HG03565 (cell line): ENCODE measurements at regions not wholly inside any gene's neighbourhood (a gene's known extent, or its start where the extent isn't known, plus 50 kb on each side); places are given as distances from the start of the nearest gene placed in this dataset.

Experiments
- ATAC-seq: cut with Tn5 transposase; IDR thresholded peaks from one replicate; pipeline ENCODE4 v1.9.1; 2021; ENCODE audit warnings: mild to moderate bottlenecking, moderate library complexity; ENCODE audit not compliant: unreplicated experiment

GRCh38 chr4:147347217-147347616 is 133.7 kb upstream of the EDNRA start:
- ATAC-seq, result no peak

- ATAC-seq, result no peak
These were observed 131.7 kb upstream of the EDNRA start for GRCh38 chr4:147349193-147349592.

GRCh38 chr4:147351083-147351787 is 129.7 kb upstream of the EDNRA start:
- ATAC-seq, result no peak

- ATAC-seq, result no peak
These were observed 126.7 kb upstream of the EDNRA start for GRCh38 chr4:147354237-147354636.

- ATAC-seq, result no peak
These were observed 125.8 kb upstream of the EDNRA start for GRCh38 chr4:147355032-147355656.

- no peak for ATAC-seq
These were observed 125.0 kb upstream of the EDNRA start for GRCh38 chr4:147355847-147356246.

- no peak for ATAC-seq
These were observed 120.6 kb upstream of the EDNRA start for GRCh38 chr4:147360301-147360700.

GRCh38 chr4:147361726-147362125 is 119.2 kb upstream of the EDNRA start:
- no peak for ATAC-seq

- ATAC-seq, result no peak
These were observed 118.0 kb upstream of the EDNRA start for GRCh38 chr4:147362938-147363337.

GRCh38 chr4:147363514-147363913 is 117.4 kb upstream of the EDNRA start:
- ATAC-seq, result no peak

GRCh38 chr4:147365396-147365795 is 115.5 kb upstream of the EDNRA start:
- no peak for ATAC-seq

- ATAC-seq, result no peak
These were observed 114.7 kb upstream of the EDNRA start for GRCh38 chr4:147366164-147366563.

- ATAC-seq, result no peak
These were observed 113.0 kb upstream of the EDNRA start for GRCh38 chr4:147367891-147368290.

- ATAC-seq, result no peak
These were observed 111.9 kb upstream of the EDNRA start for GRCh38 chr4:147368948-147369347.

- ATAC-seq, result no peak
These were observed 110.4 kb upstream of the EDNRA start for GRCh38 chr4:147370473-147370872.

GRCh38 chr4:147370881-147371280 is 110.0 kb upstream of the EDNRA start:
- ATAC-seq, result no peak

- no peak for ATAC-seq
These were observed 109.2 kb upstream of the EDNRA start for GRCh38 chr4:147371661-147372060.

GRCh38 chr4:147378780-147379179 is 102.1 kb upstream of the EDNRA start:
- no peak for ATAC-seq

GRCh38 chr4:147381749-147382148 is 99.1 kb upstream of the EDNRA start:
- ATAC-seq, result no peak

GRCh38 chr4:147388018-147388417 is 92.9 kb upstream of the EDNRA start:
- no peak for ATAC-seq

GRCh38 chr4:147396105-147396504 is 84.8 kb upstream of the EDNRA start:
- no peak for ATAC-seq

- no peak for ATAC-seq
These were observed 82.3 kb upstream of the EDNRA start for GRCh38 chr4:147398556-147398955.

GRCh38 chr4:147400721-147401120 is 80.2 kb upstream of the EDNRA start:
- ATAC-seq, result no peak
